Astrocyte of the cerebellum (primary cell): ENCODE measurements at regions not wholly inside any gene's neighbourhood (a gene's known extent, or its start where the extent isn't known, plus 50 kb on each side); places are given as distances from the start of the nearest gene placed in this dataset.

Experiments used
- DNase-seq: peaks from one replicate; pipeline ENCODE4 v3.0.0-alpha.2; 2011; ENCODE audit warnings: low read depth
- H3K4me3 ChIP-seq: 2 replicates; pipeline ENCODE4 v1.5.1; 2011; ENCODE audit warnings: mild to moderate bottlenecking, low read depth, low read length, moderate library complexity
- in situ Hi-C: cut with HindIII; loops from 2 replicates; pipeline ENCODE4 v1.10.0; 2017; ENCODE audit warnings: low sequenced_read_pairs
- TF ChIP-seq, protein P1 (sequence below): IDR thresholded peaks from 2 replicates; pipeline ENCODE4 v1.5.1; 2012; ENCODE audit warnings: low read length, low read depth, moderate library complexity, mild to moderate bottlenecking; ENCODE audit errors: missing control alignments

DNA sequence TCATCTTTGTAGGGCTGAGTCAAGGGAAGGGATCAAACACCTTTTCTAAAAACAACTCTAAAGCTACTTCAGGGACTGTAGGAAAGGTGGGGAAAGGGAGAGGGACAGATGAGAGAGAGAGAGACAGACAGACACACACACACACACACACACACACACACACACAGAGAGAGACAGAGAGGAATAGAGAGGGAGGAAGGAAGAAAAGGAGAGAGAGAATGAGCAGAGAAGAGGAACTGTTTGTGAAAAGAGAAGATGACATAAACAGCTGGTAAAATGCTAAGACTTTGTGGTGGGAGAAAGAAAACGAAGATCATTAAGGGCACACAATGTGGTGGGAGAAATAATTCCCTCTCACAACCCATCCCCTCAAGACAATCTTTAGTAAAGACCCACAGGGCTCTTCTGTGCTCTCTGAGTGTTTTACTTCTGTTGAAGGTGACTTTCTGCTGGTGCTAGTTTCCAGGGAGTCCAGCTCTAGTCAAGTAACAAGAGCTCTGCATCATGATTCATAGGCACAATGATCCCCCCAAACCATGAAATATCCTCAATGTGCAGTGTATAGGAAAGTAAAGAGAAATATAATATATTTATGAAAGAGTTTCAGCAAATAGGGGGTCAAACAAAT is 77.2 kb upstream of the STK17B start:
- no peak overlapping the region for H3K4me3 ChIP-seq
- in situ Hi-C loops, result no loop called here
- no peak for DNase-seq
- TF ChIP-seq, protein P1, sequence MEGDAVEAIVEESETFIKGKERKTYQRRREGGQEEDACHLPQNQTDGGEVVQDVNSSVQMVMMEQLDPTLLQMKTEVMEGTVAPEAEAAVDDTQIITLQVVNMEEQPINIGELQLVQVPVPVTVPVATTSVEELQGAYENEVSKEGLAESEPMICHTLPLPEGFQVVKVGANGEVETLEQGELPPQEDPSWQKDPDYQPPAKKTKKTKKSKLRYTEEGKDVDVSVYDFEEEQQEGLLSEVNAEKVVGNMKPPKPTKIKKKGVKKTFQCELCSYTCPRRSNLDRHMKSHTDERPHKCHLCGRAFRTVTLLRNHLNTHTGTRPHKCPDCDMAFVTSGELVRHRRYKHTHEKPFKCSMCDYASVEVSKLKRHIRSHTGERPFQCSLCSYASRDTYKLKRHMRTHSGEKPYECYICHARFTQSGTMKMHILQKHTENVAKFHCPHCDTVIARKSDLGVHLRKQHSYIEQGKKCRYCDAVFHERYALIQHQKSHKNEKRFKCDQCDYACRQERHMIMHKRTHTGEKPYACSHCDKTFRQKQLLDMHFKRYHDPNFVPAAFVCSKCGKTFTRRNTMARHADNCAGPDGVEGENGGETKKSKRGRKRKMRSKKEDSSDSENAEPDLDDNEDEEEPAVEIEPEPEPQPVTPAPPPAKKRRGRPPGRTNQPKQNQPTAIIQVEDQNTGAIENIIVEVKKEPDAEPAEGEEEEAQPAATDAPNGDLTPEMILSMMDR, result no peak

DNA sequence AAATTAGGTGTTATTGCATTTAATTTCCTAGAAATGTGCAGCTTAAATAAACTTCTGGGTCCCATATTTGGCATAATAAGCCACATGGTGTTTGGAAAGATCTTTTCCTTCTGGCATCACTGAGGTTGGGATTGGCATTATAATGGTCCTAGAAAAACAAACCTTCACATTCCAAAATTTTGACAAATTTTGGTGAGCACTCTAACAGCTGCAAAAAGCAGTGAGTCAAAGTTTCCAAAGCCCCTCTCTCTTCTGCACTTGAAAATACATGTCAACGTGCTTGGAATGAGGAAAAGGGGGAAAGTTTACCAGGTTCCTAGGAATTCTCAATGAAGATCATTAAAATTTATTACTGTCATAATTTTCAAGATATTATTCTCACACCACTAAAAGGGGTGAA is 77.8 kb upstream of the STK17B start:
- DNase-seq, result no peak
- TF ChIP-seq, protein P1, result no peak
- in situ Hi-C loops, result no loop called here
- H3K4me3 ChIP-seq, result no peak overlapping the region

DNA sequence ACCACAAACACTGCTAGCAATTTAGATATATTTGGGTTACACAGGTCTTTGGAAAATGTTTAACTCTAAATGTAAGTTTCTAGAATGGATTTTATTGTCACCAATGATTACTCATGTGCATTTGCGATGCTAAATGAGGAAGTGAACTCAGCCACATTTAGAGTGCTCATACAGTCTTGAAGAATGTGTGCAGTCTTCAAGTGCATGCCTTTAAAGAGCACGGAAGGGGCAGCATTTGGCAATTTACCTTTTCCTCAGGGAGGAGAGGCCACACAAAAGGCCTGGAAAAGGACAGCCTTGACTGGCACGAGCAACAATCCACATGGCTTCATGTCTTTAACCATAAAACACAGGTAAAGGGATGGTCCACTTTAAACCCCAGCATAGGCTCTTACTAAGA is 78.5 kb upstream of the STK17B start:
- DNase-seq, result no peak
- in situ Hi-C loops, result no loop called here
- H3K4me3 ChIP-seq, result no peak overlapping the region
- TF ChIP-seq, protein P1, result no peak

DNA sequence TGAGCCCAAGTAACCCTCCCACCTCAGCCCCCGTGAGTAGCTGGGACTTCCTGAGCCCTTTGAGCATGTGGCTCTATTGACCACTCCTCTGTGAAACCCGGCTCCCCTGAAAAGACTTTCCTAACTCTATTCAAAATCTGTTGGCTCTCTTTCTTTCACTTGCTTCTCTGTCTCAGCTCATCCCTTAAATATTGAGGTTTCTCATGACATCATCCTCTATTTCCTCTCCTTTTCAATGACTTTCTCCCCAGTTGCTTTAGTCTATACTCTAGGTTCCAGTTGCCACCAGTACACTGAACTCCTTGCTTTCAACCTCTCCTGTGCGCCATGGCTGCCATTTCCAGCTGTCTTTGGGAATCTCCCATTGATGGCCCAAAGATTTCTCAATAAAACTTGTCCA is 79.8 kb upstream of the STK17B start:
- no peak for DNase-seq
- TF ChIP-seq, protein P1, result no peak
- in situ Hi-C loops, result no loop called here
- H3K4me3 ChIP-seq, result no peak overlapping the region

DNA sequence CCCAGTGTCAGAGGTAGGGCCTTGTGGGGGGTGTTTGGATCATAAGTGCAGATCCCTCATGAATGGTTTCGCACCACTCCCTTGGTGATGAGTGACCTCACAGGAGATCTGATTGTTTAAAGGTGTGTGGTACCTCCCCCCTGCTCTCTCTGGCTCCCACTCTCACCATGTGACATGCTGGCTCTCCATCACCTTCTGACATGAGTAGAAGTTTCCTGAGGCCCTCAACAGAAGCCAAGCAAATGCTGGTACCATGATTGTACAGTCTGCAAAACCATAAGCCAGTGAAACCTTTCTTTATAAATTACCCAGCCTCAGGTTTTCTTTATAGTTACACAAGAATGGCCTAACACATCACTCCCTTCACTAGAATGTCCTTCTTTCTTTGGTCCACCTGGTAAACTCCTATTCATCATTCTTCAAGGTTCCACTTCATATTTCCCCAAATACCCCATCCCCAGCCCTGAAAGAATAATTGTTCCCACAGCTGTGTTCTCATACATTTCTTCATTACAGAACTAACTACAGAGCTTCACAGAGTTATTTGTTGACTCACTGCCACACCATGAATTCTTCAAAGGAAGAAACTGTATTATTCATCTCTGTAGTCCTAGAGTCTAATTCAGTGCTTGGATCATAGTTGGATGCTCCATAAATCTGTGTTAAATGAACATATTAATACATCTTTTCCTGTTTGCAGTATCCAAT is 81.2 kb upstream of the STK17B start:
- in situ Hi-C loops, result no loop called here
- no peak for DNase-seq
- no peak overlapping the region for H3K4me3 ChIP-seq
- TF ChIP-seq, protein P1, result no peak

DNA sequence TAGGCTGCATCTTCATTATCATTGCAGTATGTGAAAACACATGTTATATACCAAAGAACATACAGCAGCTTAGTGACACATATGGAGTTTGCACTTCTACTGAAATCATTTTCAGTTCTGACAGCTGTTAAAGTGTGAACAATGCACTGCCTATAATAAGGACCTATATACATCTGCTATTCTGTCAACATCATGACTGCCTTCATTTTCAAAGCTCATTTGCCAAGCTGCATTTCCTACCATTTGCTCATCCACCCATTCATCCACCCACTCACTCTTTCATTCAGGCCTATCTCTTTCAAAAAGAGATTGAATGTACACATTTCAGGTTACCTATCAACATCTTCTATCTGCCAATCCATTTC is 81.7 kb upstream of the STK17B start:
- H3K4me3 ChIP-seq, result no peak overlapping the region
- in situ Hi-C loops, result no loop called here
- DNase-seq, result no peak
- TF ChIP-seq, protein P1, result no peak
